ENCODE measurements at regions not wholly inside any gene's neighbourhood (a gene's known extent, or its start where the extent isn't known, plus 50 kb on each side); places are given as distances from the start of the nearest gene placed in this dataset.
"Not testable (repeated sequence)": the region's sequence is repeated elsewhere in the genome, so short reads cannot be mapped to it uniquely, and the experiment has no call there.

- FAIRE-seq: no peak
Measured at GRCh38 chr5:101455851-101456250, 552.8 kb upstream of the ST8SIA4 start.

GRCh38 chr5:101455048-101455447 lies 552.0 kb upstream of the ST8SIA4 start:
- no peak for FAIRE-seq

- not testable (repeated sequence) for FAIRE-seq
Measured at GRCh38 chr5:101442281-101442680, 539.2 kb upstream of the ST8SIA4 start.

GRCh38 chr5:101440173-101440572 lies 537.1 kb upstream of the ST8SIA4 start:
- FAIRE-seq: no peak

- FAIRE-seq: no peak
Measured at GRCh38 chr5:101437351-101437750, 534.3 kb upstream of the ST8SIA4 start.

- FAIRE-seq: no peak
Measured at GRCh38 chr5:101435768-101436167, 532.7 kb upstream of the ST8SIA4 start.

GRCh38 chr5:101431201-101431600 lies 528.1 kb upstream of the ST8SIA4 start:
- FAIRE-seq: no peak

GRCh38 chr5:101430551-101430950 lies 527.5 kb upstream of the ST8SIA4 start:
- no peak for FAIRE-seq

GRCh38 chr5:101429241-101429640 lies 526.2 kb upstream of the ST8SIA4 start:
- FAIRE-seq: no peak

- no peak for FAIRE-seq
Measured at GRCh38 chr5:101425339-101425859, 522.3 kb upstream of the ST8SIA4 start.

GRCh38 chr5:101424530-101425175 lies 521.6 kb upstream of the ST8SIA4 start:
- FAIRE-seq: peak; percentile 45

- FAIRE-seq: no peak
Measured at GRCh38 chr5:101418713-101419118, 515.6 kb upstream of the ST8SIA4 start.

GRCh38 chr5:101404531-101404930 lies 501.4 kb upstream of the ST8SIA4 start:
- no peak for FAIRE-seq

- no peak for FAIRE-seq
Measured at GRCh38 chr5:101393795-101394450, 490.8 kb upstream of the ST8SIA4 start.

GRCh38 chr5:101390151-101390908 lies 487.2 kb upstream of the ST8SIA4 start:
- FAIRE-seq: peak; percentile 84

- no peak for FAIRE-seq
Measured at GRCh38 chr5:101385276-101385675, 482.2 kb upstream of the ST8SIA4 start.

GRCh38 chr5:101370181-101370580 lies 467.1 kb upstream of the ST8SIA4 start:
- FAIRE-seq: no peak

GRCh38 chr5:101364469-101364868 lies 461.4 kb upstream of the ST8SIA4 start:
- FAIRE-seq: no peak

- FAIRE-seq: no peak
Measured at GRCh38 chr5:101362067-101362466, 459.0 kb upstream of the ST8SIA4 start.

- FAIRE-seq: no peak
Measured at GRCh38 chr5:101346906-101347305, 443.8 kb upstream of the ST8SIA4 start.

GRCh38 chr5:101346447-101346846 lies 443.4 kb upstream of the ST8SIA4 start:
- no peak for FAIRE-seq

GRCh38 chr5:101338226-101338625 lies 435.1 kb upstream of the ST8SIA4 start:
- FAIRE-seq: no peak

GRCh38 chr5:101327816-101328215 lies 424.7 kb upstream of the ST8SIA4 start:
- FAIRE-seq: no peak

- FAIRE-seq: no peak
Measured at GRCh38 chr5:101326766-101327165, 423.7 kb upstream of the ST8SIA4 start.
